HEK293 (cell line): ENCODE measurements at regions not wholly inside any gene's neighbourhood (a gene's known extent, or its start where the extent isn't known, plus 50 kb on each side); places are given as distances from the start of the nearest gene placed in this dataset.

Source experiments
- CTCF ChIA-PET: fragments of 350-600 bp; formaldehyde crosslinking; extraction: SDS; loops from one replicate; lab custom pipeline; 2021; ENCODE audit warnings: antibody characterized with exemption; lab: Yijun Ruan, JAX
- POLR2A ChIA-PET: fragments of 300-600 bp; formaldehyde crosslinking; extraction: SDS; loops from one replicate; lab custom pipeline; 2020; ENCODE audit warnings: antibody characterized with exemption, inconsistent platforms; lab: Yijun Ruan, JAX
- H3K27ac ChIP-seq: fragments of 200-500 bp; sonication (Bioruptor generic); 2 replicates; pipeline ENCODE4 v1.5.1; 2014; ENCODE audit warnings: low read depth, low read length, control low read depth, inconsistent platforms; ENCODE audit errors: extremely low read depth
- H3K36me3 ChIP-seq, 2 experiments: fragments of 200-500 bp in 1 of 2; sonication (Bioruptor generic) in 1 of 2; 1 replicate in 1 of 2; 2 replicates in 1 of 2; pipeline ENCODE4 v1.5.1; 2014 to 2017; ENCODE audit warnings: inconsistent platforms in 2 of 2, low read length in 2 of 2; ENCODE audit not compliant: control insufficient read depth in 2 of 2, insufficient read depth in 1 of 2
- H3K4me1 ChIP-seq: fragments of 200-500 bp; sonication (Bioruptor generic); 2 replicates; pipeline ENCODE4 v1.5.1; 2014; ENCODE audit warnings: mild to moderate bottlenecking, low read length, inconsistent platforms; ENCODE audit not compliant: control insufficient read depth, insufficient read depth
- H3K4me3 ChIP-seq: 2 replicates; pipeline ENCODE4 v1.5.1; 2011; ENCODE audit warnings: low read depth, mild to moderate bottlenecking, control low read depth, low read length, moderate library complexity
- H3K9me3 ChIP-seq: fragments of 200-500 bp; sonication (Bioruptor generic); 2 replicates; pipeline ENCODE4 v1.5.1; 2014; ENCODE audit warnings: low read depth, low read length, inconsistent platforms; ENCODE audit not compliant: control insufficient read depth, insufficient read depth
- EGR2 ChIP-seq: fragments of 450-650 bp; formaldehyde crosslinking; IDR thresholded peaks from 2 replicates; pipeline ENCODE4 v1.5.1; 2016; ENCODE audit warnings: low read depth, missing biosample characterization, missing genetic modification characterization
- GLI2 ChIP-seq: fragments of 450-650 bp; formaldehyde crosslinking; IDR thresholded peaks from 2 replicates; pipeline ENCODE4; 2017; ENCODE audit warnings: missing biosample characterization, missing genetic modification characterization, low read depth, borderline replicate concordance
- GLI4 ChIP-seq: fragments of 450-650 bp; formaldehyde crosslinking; IDR thresholded peaks from 2 replicates; pipeline ENCODE4 v1.5.1; 2016; ENCODE audit warnings: missing biosample characterization, missing genetic modification characterization
- GLIS2 ChIP-seq: fragments of 450-650 bp; formaldehyde crosslinking; IDR thresholded peaks from 2 replicates; pipeline ENCODE4 v1.5.1; 2016; ENCODE audit warnings: missing biosample characterization, missing genetic modification characterization
- KLF8 ChIP-seq: fragments of 450-650 bp; formaldehyde crosslinking; IDR thresholded peaks from 2 replicates; pipeline ENCODE4 v1.5.1; 2016; ENCODE audit warnings: missing biosample characterization, missing genetic modification characterization
- ZNF146 ChIP-seq: fragments of 450-650 bp; formaldehyde crosslinking; IDR thresholded peaks from 2 replicates; pipeline ENCODE4 v1.5.1; 2016; ENCODE audit warnings: missing biosample characterization, missing genetic modification characterization
- ZNF155 ChIP-seq: fragments of 450-650 bp; formaldehyde crosslinking; IDR thresholded peaks from 2 replicates; pipeline ENCODE4 v1.5.1; 2016; ENCODE audit warnings: missing biosample characterization, missing genetic modification characterization
- ZNF174 ChIP-seq: fragments of 450-650 bp; formaldehyde crosslinking; IDR thresholded peaks from 2 replicates; pipeline ENCODE4 v1.5.0; 2017; ENCODE audit warnings: missing biosample characterization, mild to moderate bottlenecking, missing genetic modification characterization
- ZNF223 ChIP-seq: fragments of 450-650 bp; formaldehyde crosslinking; IDR thresholded peaks from 2 replicates; pipeline ENCODE4 v1.5.1; 2016; ENCODE audit warnings: missing biosample characterization, missing genetic modification characterization
- ZNF311 ChIP-seq: fragments of 450-650 bp; formaldehyde crosslinking; IDR thresholded peaks from 2 replicates; pipeline ENCODE4 v1.5.1; 2017; ENCODE audit warnings: missing biosample characterization, missing genetic modification characterization, borderline replicate concordance
- ZNF341 ChIP-seq: fragments of 450-650 bp; formaldehyde crosslinking; IDR thresholded peaks from 2 replicates; pipeline ENCODE4; 2016; ENCODE audit warnings: low read depth, missing biosample characterization, missing genetic modification characterization
- ZNF354C ChIP-seq: fragments of 450-650 bp; formaldehyde crosslinking; IDR thresholded peaks from 2 replicates; pipeline ENCODE4 v1.5.1; 2016; ENCODE audit warnings: missing biosample characterization, missing genetic modification characterization, low read depth, borderline replicate concordance
- ZNF391 ChIP-seq: fragments of 450-650 bp; formaldehyde crosslinking; IDR thresholded peaks from 2 replicates; pipeline ENCODE4 v1.5.1; 2016; ENCODE audit warnings: low read depth, missing biosample characterization, missing genetic modification characterization, borderline replicate concordance
- ZNF423 ChIP-seq: fragments of 450-650 bp; formaldehyde crosslinking; IDR thresholded peaks from 2 replicates; pipeline ENCODE4 v1.5.1; 2016; ENCODE audit warnings: missing biosample characterization, missing genetic modification characterization
- ZNF549 ChIP-seq: fragments of 450-650 bp; IDR thresholded peaks from 2 replicates; pipeline ENCODE4 v1.5.1; 2018; ENCODE audit warnings: missing biosample characterization, missing genetic modification characterization, mild to moderate bottlenecking, inconsistent platforms, moderate library complexity
- ZNF621 ChIP-seq: fragments of 450-650 bp; formaldehyde crosslinking; IDR thresholded peaks from 2 replicates; pipeline ENCODE4 v1.5.1; 2017; ENCODE audit warnings: missing biosample characterization, missing genetic modification characterization
- ZNF629 ChIP-seq: fragments of 450-650 bp; formaldehyde crosslinking; IDR thresholded peaks from 2 replicates; pipeline ENCODE4 v1.5.1; 2017; ENCODE audit warnings: missing biosample characterization, missing genetic modification characterization
- ZNF658 ChIP-seq: fragments of 450-650 bp; formaldehyde crosslinking; IDR thresholded peaks from 2 replicates; pipeline ENCODE4; 2016; ENCODE audit warnings: missing biosample characterization, missing genetic modification characterization
- ZNF670 ChIP-seq: fragments of 450-650 bp; formaldehyde crosslinking; IDR thresholded peaks from 2 replicates; pipeline ENCODE4 v1.5.1; 2016; ENCODE audit warnings: missing biosample characterization, missing genetic modification characterization, low read depth
- ZNF701 ChIP-seq: fragments of 450-650 bp; formaldehyde crosslinking; IDR thresholded peaks from 2 replicates; pipeline ENCODE4 v1.5.1; 2016; ENCODE audit warnings: missing biosample characterization, missing genetic modification characterization
- ZNF76 ChIP-seq: fragments of 450-650 bp; formaldehyde crosslinking; IDR thresholded peaks from 2 replicates; pipeline ENCODE4; 2016; ENCODE audit warnings: low read depth, missing biosample characterization, missing genetic modification characterization, borderline replicate concordance
- ZNF777 ChIP-seq: fragments of 450-650 bp; formaldehyde crosslinking; IDR thresholded peaks from 2 replicates; pipeline ENCODE4 v1.5.1; 2017; ENCODE audit warnings: missing biosample characterization, missing genetic modification characterization, borderline replicate concordance
- ZNF837 ChIP-seq: fragments of 450-650 bp; formaldehyde crosslinking; IDR thresholded peaks from 2 replicates; pipeline ENCODE4 v1.5.1; 2016; ENCODE audit warnings: missing biosample characterization, missing genetic modification characterization
- TF ChIP-seq, protein P1 (sequence below): IDR thresholded peaks from 2 replicates; pipeline ENCODE4 v1.6.1; 2011; ENCODE audit warnings: mild to moderate bottlenecking, low read depth, low read length, borderline replicate concordance
- TF ChIP-seq, protein P2 (sequence below): fragments of 450-650 bp; formaldehyde crosslinking; IDR thresholded peaks from 2 replicates; pipeline ENCODE4 v1.5.1; 2017; ENCODE audit warnings: missing biosample characterization, missing genetic modification characterization
- TF ChIP-seq, protein P3 (sequence below): fragments of 450-650 bp; formaldehyde crosslinking; IDR thresholded peaks from 2 replicates; pipeline ENCODE4 v1.5.1; 2017; ENCODE audit warnings: missing biosample characterization, mild to moderate bottlenecking, missing genetic modification characterization, moderate library complexity

DNA sequence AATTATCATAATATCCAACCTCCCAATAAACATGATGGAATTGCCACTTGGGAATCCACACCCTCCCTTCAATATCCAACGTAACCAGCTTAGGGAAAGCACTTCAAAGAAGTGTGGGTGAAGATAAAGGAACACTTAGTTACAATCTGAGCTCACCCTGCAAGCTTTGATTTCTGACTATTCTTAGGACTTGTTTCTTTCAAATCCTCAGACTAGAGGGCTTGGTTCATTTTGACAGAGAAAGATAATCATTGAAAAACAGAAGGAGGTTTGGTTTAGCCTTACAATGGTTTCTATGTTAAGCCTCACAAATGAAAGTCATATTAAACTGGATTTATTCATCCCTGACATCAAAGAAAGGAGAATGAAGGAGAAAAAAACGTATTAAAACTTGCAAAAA, 57.9 kb upstream of the SYT13 start (continued):
- no peak for TF ChIP-seq ZNF423 (tag by site-specific recombination)
- TF ChIP-seq ZNF621, result no peak
- TF ChIP-seq ZNF391 (tag by site-specific recombination), result no peak
- no peak for TF ChIP-seq ZNF146 (tag by site-specific recombination)
- TF ChIP-seq ZNF311 (tag by site-specific recombination), result no peak
- no peak for TF ChIP-seq GLIS2 (tag by site-specific recombination)

DNA sequence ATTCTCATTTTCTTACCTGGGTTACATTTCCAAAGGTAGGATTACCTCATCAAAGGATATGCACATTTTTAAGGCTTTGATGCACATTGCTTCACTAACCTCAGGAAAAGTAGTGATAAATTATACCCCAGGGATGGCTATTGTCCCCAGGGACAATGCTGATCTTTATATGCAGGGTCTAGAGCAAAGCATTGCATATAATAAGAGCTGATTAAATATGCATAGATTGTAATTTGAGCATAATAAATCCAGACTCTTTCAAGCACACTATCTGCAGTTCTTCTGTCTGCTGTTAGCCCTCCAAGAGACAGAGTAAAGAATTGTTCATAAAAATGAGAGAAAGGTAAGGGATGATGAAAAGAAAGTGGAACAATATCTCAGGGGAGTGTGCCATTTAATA, 57.3 kb upstream of the SYT13 start:
- Histone ChIP-seq H3K27ac (no peak overlapping the region), H3K4me3 (no peak overlapping the region), H3K36me3 (no peaks in the 10 kb centered on the region), H3K4me1 (no peaks in the 10 kb centered on the region), H3K9me3 (no peaks in the 10 kb centered on the region)
- CTCF ChIA-PET, result interaction anchor here (0.6 kb wide), 1 partner anchor 89 kb away, joined by 3 read pairs; no protein-coding TSS in a partner anchor
- POLR2A ChIA-PET, result no interaction called here
- TF ChIP-seq, protein P1, sequence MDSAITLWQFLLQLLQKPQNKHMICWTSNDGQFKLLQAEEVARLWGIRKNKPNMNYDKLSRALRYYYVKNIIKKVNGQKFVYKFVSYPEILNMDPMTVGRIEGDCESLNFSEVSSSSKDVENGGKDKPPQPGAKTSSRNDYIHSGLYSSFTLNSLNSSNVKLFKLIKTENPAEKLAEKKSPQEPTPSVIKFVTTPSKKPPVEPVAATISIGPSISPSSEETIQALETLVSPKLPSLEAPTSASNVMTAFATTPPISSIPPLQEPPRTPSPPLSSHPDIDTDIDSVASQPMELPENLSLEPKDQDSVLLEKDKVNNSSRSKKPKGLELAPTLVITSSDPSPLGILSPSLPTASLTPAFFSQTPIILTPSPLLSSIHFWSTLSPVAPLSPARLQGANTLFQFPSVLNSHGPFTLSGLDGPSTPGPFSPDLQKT, result no peak
- TF ChIP-seq ZNF629 (tag by site-specific recombination), result no peak
- TF ChIP-seq ZNF223 (tag by site-specific recombination), result no peak
- no peak for TF ChIP-seq GLI2 (tag by site-specific recombination)
- TF ChIP-seq ZNF155 (tag by site-specific recombination), result no peak
- TF ChIP-seq, protein P2, sequence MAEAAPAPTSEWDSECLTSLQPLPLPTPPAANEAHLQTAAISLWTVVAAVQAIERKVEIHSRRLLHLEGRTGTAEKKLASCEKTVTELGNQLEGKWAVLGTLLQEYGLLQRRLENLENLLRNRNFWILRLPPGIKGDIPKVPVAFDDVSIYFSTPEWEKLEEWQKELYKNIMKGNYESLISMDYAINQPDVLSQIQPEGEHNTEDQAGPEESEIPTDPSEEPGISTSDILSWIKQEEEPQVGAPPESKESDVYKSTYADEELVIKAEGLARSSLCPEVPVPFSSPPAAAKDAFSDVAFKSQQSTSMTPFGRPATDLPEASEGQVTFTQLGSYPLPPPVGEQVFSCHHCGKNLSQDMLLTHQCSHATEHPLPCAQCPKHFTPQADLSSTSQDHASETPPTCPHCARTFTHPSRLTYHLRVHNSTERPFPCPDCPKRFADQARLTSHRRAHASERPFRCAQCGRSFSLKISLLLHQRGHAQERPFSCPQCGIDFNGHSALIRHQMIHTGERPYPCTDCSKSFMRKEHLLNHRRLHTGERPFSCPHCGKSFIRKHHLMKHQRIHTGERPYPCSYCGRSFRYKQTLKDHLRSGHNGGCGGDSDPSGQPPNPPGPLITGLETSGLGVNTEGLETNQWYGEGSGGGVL (tag by site-specific recombination), result no peak
- no peak for TF ChIP-seq EGR2 (tag by site-specific recombination)

DNA sequence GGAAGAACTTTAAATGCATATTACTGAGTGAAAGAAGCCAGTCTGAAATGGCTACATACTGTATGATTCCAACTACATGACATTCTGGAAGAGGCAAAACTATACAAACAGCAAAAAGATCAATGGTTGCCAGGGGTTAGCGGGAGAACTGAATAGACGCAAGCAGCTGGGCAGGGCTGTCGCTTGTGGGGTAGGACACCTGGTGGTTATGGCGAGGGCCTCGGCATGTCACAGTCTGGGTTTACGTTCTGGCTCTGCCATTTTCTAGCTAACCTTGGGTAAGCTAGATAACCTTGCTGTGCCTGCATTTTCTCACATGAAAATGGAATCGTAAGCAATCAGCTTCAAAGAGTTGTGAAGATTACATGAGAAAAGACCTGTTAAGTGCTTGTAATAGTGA, 55.2 kb upstream of the SYT13 start:
- Histone ChIP-seq H3K36me3 (no peaks in the 10 kb centered on the region), H3K4me1 (no peaks in the 10 kb centered on the region), H3K9me3 (no peaks in the 10 kb centered on the region), H3K27ac (no peak overlapping the region), H3K4me3 (no peak overlapping the region)
- ChIA-PET CTCF (interaction anchor here (0.6 to 3.3 kb wide), 5 partner anchors 8 to 432 kb away, joined by 3 to 34 read pairs (median 4); no protein-coding TSS in a partner anchor), POLR2A (no interaction called here)
- TF ChIP-seq ZNF354C (no peak), ZNF76 (tag by site-specific recombination) (no peak), ZNF670 (no peak), ZNF549 (tag by site-specific recombination) (no peak), ZNF341 (tag by site-specific recombination) (no peak), ZNF777 (no peak), ZNF701 (no peak), KLF8 (no peak), ZNF174 (no peak), ZNF658 (tag by site-specific recombination) (no peak), GLI4 (no peak), GLIS2 (tag by site-specific recombination) (no peak), ZNF837 (tag by site-specific recombination) (no peak), ZNF391 (tag by site-specific recombination) (no peak), ZNF311 (tag by site-specific recombination) (no peak)
- TF ChIP-seq, protein P3, sequence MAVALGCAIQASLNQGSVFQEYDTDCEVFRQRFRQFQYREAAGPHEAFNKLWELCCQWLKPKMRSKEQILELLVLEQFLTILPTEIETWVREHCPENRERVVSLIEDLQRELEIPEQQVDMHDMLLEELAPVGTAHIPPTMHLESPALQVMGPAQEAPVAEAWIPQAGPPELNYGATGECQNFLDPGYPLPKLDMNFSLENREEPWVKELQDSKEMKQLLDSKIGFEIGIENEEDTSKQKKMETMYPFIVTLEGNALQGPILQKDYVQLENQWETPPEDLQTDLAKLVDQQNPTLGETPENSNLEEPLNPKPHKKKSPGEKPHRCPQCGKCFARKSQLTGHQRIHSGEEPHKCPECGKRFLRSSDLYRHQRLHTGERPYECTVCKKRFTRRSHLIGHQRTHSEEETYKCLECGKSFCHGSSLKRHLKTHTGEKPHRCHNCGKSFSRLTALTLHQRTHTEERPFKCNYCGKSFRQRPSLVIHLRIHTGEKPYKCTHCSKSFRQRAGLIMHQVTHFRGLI (tag by site-specific recombination), result no peak
- TF ChIP-seq, protein P2 (tag by site-specific recombination), result no peak
